Cerebellar cortex (tissue), 1 donor: ENCODE measurements at regions not wholly inside any gene's neighbourhood (a gene's known extent, or its start where the extent isn't known, plus 50 kb on each side); places are given as distances from the start of the nearest gene placed in this dataset.
A peak's percentile ranks its signal among the peaks of the same experiment; 100 is the strongest.

ENCODE experiments used
- DNase-seq: peaks from one replicate; pipeline ENCODE4 v3.0.0-alpha.2; 2015; ENCODE audit warnings: low spot score

GRCh38 chr3:135792858-135793475 lies 172.6 kb upstream of the PPP2R3A start:
- DNase-seq: no peak

GRCh38 chr3:135800071-135800549 lies 165.4 kb upstream of the PPP2R3A start:
- DNase-seq: no peak

- DNase-seq: no peak
These were observed 164.5 kb upstream of the PPP2R3A start for GRCh38 chr3:135801018-135801417.

- no peak for DNase-seq
These were observed 163.4 kb upstream of the PPP2R3A start for GRCh38 chr3:135802171-135802570.

GRCh38 chr3:135803028-135803692 lies 162.4 kb upstream of the PPP2R3A start:
- no peak for DNase-seq

- DNase-seq: peak; percentile 22
These were observed 159.8 kb upstream of the PPP2R3A start for GRCh38 chr3:135805752-135806151.

GRCh38 chr3:135806317-135806716 lies 159.2 kb upstream of the PPP2R3A start:
- DNase-seq: peak; percentile 82

GRCh38 chr3:135807879-135808278 lies 157.6 kb upstream of the PPP2R3A start:
- no peak for DNase-seq

- DNase-seq: peak; percentile 3
These were observed 156.4 kb upstream of the PPP2R3A start for GRCh38 chr3:135809021-135809634.

GRCh38 chr3:135811651-135812050 lies 153.9 kb upstream of the PPP2R3A start:
- DNase-seq: no peak

- DNase-seq: no peak
These were observed 153.5 kb upstream of the PPP2R3A start for GRCh38 chr3:135812057-135812456.

- DNase-seq: no peak
These were observed 131.1 kb upstream of the PPP2R3A start for GRCh38 chr3:135834465-135834864.

- no peak for DNase-seq
These were observed 127.4 kb upstream of the PPP2R3A start for GRCh38 chr3:135837977-135838631.

GRCh38 chr3:135840436-135840835 lies 125.1 kb upstream of the PPP2R3A start:
- no peak for DNase-seq

- DNase-seq: no peak
These were observed 121.1 kb upstream of the PPP2R3A start for GRCh38 chr3:135844386-135844785.

GRCh38 chr3:135848051-135848450 lies 117.5 kb upstream of the PPP2R3A start:
- DNase-seq: no peak

GRCh38 chr3:135849827-135850226 lies 115.7 kb upstream of the PPP2R3A start:
- no peak for DNase-seq

GRCh38 chr3:135851201-135852081 lies 114.1 kb upstream of the PPP2R3A start:
- no peak for DNase-seq

- DNase-seq: no peak
These were observed 111.5 kb upstream of the PPP2R3A start for GRCh38 chr3:135853981-135854380.

- DNase-seq: no peak
These were observed 104.8 kb upstream of the PPP2R3A start for GRCh38 chr3:135860761-135861160.

- no peak for DNase-seq
These were observed 103.2 kb upstream of the PPP2R3A start for GRCh38 chr3:135862361-135862760.

- no peak for DNase-seq
These were observed 101.5 kb upstream of the PPP2R3A start for GRCh38 chr3:135864060-135864459.
